HK-2 (cell line): ENCODE measurements at regions not wholly inside any gene's neighbourhood (a gene's known extent, or its start where the extent isn't known, plus 50 kb on each side); places are given as distances from the start of the nearest gene placed in this dataset.

ENCODE experiments used
- DNase-seq: peaks from one replicate; pipeline ENCODE4 v3.0.0-alpha.2; 2018; ENCODE audit not compliant: unreplicated experiment

DNA sequence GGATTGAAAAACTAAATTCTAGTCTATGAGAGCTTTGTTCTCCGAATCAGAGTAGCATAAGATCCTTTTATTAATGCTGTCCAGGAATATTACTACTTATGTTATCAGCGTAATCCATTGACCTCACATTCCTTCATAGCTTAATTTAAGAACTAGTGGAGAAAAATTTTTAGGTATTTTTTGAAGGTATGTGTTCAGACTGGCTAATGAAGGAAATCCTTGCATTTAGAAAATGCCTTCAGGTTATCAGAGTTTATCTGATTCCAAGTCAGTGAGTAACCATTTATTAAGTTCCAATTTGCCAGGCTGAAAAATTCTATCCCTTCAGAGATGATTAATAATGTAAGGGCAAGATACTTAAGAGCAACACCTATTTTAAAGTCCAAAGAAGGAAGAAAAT lies 338.2 kb upstream of the B3GALT2 start:
- no peak for DNase-seq

DNA sequence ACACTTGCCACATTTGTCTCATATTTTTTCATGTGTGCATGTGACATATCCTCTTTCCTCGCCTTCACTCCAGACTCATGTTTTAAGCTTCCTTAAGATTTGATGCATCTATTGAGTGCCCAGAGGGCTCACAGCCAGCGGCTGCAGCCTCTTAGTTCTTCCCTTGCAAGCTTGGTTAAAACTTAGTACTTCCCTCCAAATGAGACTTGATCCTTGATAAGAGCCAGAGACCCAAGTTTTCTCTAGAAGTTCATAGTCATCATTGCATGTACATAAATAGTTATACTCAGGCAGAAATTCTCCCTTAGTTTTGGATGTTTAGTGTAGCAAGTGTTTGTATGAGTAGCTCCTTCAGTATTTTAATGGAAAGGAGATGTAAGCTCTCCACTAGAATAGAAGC lies 337.6 kb upstream of the B3GALT2 start:
- DNase-seq = no peak

DNA sequence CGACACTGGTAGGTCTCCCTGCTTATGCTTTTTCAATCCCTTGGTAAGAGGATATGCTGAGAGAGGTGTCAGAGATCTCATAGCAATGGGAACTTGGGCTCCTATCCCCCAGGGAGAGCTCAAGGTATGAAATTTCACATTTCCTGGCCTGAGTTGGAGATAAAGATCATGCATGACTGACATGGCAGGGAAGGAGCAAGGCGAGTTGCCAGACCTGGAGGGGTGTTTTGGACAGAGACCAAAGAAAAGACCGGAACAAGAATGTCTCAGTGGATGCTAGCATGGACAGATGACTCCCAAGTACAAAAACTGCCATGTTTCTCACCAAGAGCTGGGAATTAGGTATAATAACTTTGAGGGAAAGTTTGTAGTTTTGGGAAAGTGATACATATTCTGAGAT lies 334.1 kb upstream of the B3GALT2 start:
- no peak for DNase-seq

DNA sequence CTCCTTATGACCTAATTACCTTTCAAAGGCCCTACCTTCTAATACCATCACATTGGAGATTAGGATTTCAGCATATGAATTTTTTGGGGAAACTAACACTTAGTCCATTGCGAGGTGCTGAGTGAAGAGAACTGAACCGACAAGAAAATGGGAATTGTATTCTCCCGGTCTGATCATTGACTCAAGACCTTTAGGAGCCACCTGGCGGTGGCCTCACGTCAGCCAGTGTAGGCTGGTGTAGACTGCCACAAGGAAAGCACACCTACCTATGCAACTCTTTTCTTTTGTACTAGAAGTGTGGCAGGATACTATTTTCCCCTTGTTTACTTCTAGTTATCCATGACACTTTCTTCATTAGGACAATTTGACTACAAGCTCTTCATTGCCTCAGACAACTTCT lies 333.5 kb upstream of the B3GALT2 start:
- DNase-seq = no peak

DNA sequence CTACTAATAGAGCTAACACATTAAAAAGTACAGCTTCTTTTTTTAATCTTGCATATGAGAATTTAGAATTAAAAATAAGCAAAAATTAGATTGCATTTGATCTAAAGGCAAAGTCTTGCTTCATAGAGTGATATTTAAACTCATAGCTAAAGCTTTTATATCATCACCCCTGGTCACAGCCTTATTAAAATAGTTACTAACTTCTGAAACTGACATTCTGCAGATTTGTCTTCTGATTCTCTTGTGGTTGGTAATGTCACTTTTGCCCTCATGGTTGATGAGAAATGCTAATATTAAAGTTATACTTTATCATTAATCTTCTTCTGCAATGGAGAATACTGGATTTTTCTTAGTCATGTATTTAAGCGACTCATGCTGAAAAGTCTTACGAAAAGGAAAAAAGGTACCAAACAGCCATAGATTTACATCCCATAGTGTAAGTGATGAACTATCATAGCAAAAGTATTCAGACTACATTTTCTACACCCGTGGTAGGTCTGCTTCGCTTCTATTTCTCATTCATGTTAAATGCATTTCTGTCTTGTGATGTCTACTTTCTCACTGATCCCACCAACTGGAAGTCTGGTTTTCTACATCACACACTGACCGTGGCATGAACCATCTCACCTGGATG lies 330.5 kb upstream of the B3GALT2 start:
- no peak for DNase-seq

DNA sequence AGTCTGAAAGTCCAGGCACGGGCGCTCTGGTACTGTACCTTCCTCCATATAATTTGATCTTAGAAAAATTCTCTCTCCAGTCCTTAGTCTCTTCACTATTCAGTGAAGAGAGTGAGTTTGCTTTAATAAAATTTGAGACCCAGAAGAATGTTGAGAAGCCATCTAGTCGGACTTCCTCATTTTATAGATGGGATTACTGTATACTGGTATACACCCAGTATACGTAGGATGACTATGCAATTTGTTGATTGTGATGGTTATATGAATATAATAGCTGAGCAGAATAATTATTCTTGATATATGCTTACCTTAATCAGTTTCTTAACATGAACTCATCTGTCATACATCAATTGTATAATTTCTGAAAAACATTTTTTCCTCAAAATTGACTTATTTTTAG lies 328.0 kb upstream of the B3GALT2 start:
- no peak for DNase-seq

DNA sequence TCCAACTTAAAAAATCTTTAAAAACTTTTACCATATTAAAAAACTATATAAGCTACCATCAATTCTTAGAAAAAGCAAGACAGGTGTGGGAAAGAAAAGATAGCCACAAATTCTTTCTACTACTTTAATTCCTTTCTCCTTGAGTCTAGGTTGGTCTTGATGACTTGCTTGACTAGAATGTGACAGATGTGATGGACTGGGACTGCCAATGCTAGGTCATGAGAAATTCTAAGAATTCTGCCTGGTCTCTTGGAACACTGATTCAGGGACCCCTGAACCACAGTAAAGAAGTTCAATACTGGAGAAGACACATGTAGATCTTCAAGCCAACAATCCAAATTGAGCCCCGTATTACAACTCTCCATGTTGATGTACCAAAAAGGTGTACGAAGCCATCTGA lies 326.6 kb upstream of the B3GALT2 start:
- no peak for DNase-seq

DNA sequence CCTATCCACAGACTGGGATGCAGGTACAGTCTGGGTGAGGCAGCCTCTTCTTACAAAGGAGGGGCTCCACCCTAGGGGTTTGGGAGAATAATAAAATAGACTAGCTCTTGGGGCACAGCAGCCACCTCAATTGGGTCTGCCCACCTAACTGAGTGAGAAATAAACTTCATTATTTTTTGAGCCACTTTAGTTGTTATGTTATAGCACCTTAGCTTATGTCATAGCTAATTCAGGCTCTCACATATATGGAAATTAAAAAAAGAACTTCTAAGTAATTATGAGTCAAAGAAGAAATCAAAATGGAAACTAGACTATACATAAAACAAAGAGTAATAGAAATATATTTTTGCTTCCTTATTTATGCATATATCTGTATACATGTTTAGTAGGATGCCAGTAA lies 318.5 kb upstream of the B3GALT2 start:
- no peak for DNase-seq

DNA sequence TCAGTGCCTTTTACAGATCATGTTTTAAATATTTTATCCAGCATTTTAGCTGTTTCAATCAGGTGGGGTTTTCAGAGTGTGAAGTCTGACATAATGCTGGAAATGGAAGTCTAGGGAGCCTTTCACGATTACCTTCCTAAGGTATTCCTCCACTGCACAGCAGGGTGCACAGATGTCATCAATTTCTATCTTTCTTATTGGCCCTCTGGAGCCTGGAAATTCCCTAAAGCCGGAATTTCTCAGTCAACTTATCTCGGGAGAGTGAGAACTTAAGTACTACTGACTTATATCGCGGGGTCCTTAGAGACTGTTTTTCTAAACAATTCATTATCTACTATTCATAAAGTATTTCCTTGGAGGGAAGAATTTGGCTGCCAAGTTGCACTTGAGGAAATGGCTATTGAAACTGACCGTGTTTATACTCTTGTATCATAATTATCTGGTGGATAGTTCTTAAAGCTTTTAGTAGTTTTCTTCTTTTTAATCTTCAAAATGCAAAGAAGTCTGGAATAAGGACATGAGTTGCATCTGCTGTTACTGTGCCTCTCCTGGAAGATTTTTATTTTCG lies 311.8 kb upstream of the B3GALT2 start:
- DNase-seq = no peak

DNA sequence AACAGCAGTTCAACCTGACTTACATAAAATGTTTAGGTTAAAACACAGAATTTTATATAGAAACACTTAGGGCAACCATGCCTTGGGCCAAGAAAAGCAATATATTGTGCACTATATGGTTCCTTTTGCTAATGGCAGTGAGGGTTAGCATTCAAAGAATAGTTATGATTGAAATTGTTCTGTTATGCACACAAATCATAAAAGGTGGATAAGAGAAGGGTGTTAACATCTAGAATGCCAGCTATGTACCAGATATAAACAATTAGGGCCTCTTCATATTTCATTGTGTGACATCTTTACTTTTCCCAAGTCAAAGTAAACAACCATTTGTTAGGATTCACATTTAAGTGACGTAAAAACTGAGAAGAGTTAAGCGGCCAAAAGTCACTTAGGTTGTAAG lies 308.0 kb upstream of the B3GALT2 start:
- no peak for DNase-seq

DNA sequence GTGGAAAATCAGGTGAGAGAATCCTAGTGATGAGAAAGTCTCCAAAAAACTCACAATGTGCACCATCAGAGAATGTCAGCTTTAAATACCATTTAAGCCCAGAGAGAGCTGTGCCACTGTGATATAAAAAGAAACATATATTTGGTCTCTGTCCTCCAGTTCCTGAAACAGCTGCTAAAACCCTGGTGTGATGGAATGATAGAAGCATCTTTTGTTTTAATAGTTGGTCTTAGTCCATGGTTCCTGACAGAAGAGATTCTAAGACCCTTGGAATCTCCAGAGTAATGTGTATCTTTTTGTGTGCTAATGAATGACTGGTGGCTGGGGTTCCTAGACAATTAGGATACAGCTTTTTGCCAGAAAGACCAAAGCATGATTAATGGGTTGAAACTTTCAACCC lies 302.8 kb upstream of the B3GALT2 start:
- DNase-seq = no peak

DNA sequence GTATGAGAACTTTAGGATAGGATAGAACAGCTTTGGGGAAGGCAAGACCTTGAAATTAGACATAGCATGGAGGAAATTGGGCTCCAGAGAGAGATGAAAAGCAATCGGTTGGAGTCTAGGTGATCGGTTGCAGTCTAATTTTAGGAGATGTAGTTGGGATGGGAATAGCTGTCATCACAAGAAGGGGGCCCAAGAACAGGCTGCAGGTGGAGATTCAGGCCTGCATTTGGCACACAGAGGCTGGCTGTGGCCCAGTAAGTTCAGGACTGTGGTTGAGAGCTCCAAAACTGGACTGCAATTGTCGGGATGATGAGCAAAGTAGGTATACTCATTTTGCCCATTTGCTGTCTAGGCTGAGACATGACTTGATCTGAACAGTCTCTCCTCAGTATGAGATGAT lies 301.3 kb upstream of the B3GALT2 start:
- DNase-seq = no peak

DNA sequence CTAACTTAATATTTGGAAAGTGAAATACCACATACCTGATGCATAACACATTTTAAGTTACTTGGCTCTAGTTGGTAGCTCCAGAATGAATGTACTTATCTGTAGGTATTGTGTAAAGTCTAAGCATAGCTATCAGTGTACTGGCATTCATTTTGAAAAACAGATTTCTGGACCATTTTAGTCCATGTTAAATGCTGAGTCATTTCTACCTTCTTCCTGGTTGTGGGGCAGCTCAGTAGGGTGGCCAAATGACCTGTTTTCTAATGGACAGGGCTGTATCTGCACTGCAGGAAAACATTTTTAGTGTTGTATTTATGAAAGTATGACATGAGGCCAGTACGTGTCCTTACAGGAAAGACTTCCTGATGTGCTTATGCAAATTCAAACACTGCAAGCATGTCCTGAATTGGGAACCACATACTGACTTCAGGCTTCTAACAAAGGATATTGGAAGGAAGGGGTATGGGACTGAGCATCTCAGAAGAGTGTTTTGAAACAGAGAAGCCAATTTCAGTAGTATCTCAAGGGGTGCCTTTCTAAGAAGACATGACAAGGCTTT lies 300.3 kb upstream of the B3GALT2 start:
- DNase-seq = no peak

DNA sequence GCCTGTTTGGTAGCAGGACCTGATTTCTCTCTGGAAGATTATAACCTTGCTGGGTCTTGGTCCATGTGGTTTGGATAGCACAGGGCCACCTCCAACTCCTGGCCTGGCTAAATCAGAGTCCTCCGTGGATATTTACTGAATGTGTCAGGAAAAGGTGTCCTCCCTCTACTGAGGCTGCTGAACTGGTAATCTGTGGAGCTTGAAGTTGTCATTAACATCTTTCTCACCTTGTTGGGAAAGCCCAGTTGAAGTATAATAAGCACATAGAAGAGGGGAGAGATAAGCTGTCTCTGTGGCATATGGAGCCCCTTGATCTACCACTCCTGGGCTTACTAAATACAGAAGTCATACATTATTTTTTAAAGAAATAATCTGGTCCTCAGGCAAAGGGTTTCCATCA lies 294.3 kb upstream of the B3GALT2 start:
- DNase-seq = no peak

DNA sequence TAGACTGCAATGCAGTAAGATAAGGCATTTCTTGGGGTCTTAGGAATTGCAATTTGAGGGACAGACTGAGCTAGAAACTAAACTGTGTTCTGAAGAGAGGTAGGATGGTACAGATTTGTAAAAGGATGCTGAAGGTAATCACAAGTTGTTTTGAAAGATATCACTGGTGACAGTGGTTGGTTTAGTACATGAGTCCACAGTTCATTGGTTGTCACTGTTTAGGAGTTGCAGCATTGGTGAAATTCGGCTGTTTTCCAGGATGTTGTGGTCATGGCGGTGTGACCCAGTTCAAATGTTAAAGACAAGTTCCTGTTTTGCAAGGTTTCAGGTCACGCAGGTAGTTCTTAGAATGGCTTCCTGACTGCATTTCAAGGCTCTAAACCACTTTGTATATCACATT lies 292.8 kb upstream of the B3GALT2 start:
- DNase-seq = no peak

DNA sequence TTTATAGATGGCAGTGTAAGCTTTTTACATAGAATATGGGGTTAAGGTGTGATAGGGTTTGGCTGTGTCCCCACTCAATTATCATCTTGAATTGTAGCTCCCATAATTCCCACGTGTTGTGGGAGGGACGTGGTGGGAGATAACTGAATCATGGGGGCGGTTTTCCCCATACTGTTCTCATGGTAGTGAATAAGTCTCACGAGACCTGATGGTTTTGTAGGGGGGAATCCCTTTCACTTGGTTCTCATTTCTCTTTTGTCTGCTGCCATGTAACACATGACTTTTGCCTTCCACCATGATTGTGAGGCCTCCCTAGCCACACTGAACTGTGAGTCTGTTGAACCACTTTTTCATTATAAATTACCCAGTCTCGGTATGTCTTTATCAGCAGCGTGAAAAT lies 290.3 kb upstream of the B3GALT2 start:
- no peak for DNase-seq

DNA sequence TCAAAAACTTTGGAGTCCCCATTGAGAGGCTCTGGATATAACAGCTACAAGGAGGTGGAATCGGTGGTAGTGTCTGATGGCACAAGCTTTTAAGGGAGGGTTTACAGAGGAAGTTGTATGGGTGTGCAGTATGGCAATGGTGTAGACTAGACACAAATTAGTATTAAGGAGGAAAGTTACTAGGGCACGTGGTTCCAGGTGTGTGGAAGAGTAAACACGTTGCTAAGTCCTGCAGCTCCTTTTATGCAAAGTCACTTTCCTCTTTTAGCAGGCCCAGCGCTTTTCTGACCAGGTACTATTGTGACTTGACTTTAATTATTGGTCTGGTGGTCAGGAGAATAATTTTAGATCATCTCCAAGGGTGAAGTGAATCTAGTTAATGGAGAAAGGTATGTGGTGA lies 287.5 kb upstream of the B3GALT2 start:
- no peak for DNase-seq

DNA sequence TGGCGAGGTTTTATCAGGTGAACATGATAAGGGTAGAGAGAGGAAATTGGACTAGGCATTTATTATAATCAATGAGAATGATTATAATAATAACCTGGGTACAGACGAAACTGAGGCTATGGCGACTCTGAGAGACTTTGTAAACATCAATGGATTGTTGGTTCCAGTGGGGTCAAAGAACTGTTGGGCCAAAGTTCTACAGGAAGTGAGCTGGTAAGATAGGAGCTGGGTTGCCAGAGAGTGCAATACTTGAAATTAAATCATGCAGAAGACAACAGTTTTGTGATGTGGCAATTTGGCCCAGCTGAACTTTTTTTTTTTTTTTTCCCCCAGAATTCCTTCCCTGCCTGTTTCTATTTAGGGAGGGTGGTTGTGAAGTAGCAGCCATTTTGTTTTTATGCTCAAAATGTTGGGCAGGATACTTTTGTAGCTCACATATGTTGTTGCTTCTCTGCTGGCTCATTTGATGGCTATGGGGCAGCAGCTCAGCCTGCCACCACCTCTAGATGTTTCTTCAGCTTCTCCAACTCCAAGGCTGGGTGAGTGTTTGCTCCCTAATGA lies 286.5 kb upstream of the B3GALT2 start:
- no peak for DNase-seq

DNA sequence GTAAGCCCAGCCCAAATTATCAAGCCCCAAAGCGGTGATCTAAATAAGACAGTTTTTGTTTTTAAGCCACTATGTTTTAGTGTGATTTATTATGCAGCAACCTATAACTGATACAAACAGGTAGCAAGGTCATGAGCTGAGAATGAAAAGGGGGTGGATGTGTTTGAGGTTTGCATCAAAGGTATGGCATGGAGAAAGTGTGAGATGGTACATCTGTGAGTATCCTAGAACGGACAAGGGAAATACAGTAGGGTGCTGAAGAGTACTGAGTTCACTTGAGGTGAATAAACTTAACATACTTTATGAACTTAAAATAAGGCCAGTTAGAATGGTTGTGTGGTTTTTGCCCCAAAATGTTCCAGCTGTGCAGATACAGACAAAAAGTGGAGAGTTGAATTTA lies 286.0 kb upstream of the B3GALT2 start:
- no peak for DNase-seq

DNA sequence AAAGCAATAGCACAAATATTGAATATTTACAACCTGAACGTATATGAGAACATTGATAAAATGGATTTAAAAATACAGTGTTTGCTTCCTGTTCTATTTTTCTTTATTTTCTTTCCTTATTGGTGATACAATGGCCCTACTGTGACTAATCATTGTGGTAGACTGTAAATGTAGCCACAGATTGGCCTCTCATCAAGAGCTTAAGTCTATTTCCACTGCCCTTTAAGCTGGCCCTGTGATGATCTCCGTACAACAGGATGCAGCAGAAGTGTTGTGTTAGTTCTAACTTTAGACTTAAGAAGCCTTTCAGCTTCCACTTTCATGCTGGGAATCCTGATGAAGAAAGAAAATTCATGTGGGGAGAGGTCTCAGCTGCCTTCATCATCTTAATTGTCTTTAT lies 285.6 kb upstream of the B3GALT2 start:
- no peak for DNase-seq

DNA sequence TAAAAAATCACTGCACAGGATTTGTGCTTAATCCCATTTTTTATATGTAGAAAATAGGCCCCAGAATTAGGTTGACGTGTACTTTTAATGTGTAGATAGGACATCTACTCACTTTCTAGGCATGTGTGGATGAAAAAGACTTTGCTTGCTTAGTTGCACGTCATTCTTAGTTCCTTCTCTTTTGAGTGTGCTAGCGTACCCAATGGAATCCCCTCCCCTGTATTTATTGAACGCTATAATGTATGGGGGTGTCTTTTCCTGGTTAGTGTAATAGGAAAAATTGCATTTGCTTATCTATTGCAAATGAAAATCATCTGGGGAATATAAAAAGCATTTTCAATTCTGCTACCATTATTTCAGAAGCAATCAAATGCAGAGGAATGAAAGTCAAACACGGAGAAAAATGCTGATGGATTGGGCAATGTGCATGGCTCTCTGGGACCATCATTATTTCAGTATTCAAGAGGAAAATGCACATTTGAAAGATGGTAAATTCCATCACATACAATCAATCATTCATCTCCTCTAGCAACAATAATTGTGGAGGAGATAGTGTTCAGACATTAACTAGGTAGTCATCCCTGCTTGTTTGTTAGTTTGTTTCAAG lies 277.0 kb upstream of the B3GALT2 start:
- DNase-seq = no peak

DNA sequence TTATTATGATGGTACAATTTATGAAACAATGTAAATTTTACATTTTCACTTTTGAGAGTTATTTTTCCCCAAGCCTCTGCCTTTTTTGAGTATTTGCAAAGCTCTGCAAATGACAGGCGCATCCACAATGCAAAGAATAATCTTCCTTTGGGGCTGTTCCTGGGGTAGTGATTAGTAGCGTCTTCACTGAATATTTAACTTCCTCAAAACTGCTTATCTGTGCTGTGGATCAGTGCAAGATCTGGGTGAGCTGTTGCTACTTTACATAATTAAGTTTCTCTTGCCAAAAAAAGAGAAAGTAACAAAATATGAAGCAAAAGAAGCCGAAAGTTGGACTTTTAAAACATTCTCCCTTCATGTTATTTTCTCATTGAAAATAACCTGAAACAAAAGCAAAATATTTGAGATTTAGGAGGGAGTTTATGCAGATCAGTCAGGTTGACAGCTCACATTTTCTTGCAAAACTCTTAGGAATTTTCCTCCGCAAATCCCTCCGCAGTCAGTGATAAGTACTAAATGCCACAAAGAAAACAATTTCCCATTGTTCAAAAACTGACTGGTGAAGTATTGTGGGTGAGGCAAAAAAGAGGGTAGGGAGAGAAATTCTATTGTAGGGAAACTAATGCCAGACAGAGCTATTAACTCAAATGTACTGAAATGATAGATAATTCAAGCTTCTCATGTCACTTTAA lies 276.4 kb upstream of the B3GALT2 start:
- DNase-seq = no peak

DNA sequence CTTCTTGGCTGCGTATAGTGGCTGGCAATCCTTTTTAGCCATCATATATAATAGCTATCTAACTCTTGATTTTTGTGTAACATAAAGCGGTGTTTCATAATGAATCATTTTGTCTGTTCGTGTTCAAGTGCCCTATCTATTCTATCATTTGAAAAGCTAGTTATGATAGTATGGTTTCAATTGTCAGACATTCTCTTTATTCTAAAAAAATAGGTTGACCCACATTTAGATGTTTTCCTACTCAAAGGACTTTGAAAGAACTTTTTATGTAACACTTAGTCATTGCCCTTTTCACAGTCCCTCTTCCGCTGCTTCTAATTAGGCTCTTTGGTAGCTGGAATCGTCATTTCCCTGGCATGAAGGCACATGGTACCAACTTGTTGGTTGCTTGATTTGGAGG lies 272.2 kb upstream of the B3GALT2 start:
- no peak for DNase-seq
